AG09309 (cell line): ENCODE measurements at regions not wholly inside any gene's neighbourhood (a gene's known extent, or its start where the extent isn't known, plus 50 kb on each side); places are given as distances from the start of the nearest gene placed in this dataset.

Source experiments
- DNase-seq: peaks from one replicate; pipeline ENCODE4 v3.0.0-alpha.2; 2010; ENCODE audit warnings: low read depth
- H3K4me3 ChIP-seq: 2 replicates; pipeline ENCODE4 v1.5.1; 2011; ENCODE audit warnings: mild to moderate bottlenecking, low read depth, low read length, moderate library complexity; ENCODE audit not compliant: control insufficient read depth
- CTCF ChIP-seq: IDR thresholded peaks from 2 replicates; pipeline ENCODE4 v1.5.1; 2011; ENCODE audit warnings: mild to moderate bottlenecking, low read depth, low read length, inconsistent platforms; ENCODE audit not compliant: insufficient read depth, control insufficient read depth; ENCODE audit errors: missing control alignments

GRCh38 chr13:80437231-80437630 lies 96.3 kb upstream of the SPRY2 start:
- no peak for DNase-seq
- H3K4me3 ChIP-seq, result no peak overlapping the region
- no peak for TF ChIP-seq CTCF

GRCh38 chr13:80436571-80437169 lies 95.7 kb upstream of the SPRY2 start:
- H3K4me3 ChIP-seq, result no peak overlapping the region
- no peak for TF ChIP-seq CTCF
- DNase-seq, result no peak

- no peak for TF ChIP-seq CTCF
- no peak for DNase-seq
- H3K4me3 ChIP-seq, result no peak overlapping the region
These were observed 89.6 kb upstream of the SPRY2 start for GRCh38 chr13:80430561-80430960.

- no peak for DNase-seq
- H3K4me3 ChIP-seq, result no peak overlapping the region
- TF ChIP-seq CTCF, result no peak
These were observed 87.6 kb upstream of the SPRY2 start for GRCh38 chr13:80428349-80429096.

- DNase-seq, result no peak
- no peak for TF ChIP-seq CTCF
- H3K4me3 ChIP-seq, result no peak overlapping the region
These were observed 78.5 kb upstream of the SPRY2 start for GRCh38 chr13:80419416-80419815.

- no peak for TF ChIP-seq CTCF
- DNase-seq, result no peak
- no peak overlapping the region for H3K4me3 ChIP-seq
These were observed 72.7 kb upstream of the SPRY2 start for GRCh38 chr13:80413611-80414010.
